ENCODE measurements at regions not wholly inside any gene's neighbourhood (a gene's known extent, or its start where the extent isn't known, plus 50 kb on each side); places are given as distances from the start of the nearest gene placed in this dataset.

GRCh38 chr1:169047074-169047473 is 59.4 kb upstream of the ATP1B1 start:
- intact Hi-C loops (cut with DNase I; ENCODE audit: low total_unique reads), result no loop called here
- Histone ChIP-seq H3K27me3 (replicated peaks in 1 of 7) (no peaks in the 10 kb centered on the region), H3K9me3 (no peaks in the 10 kb centered on the region), H3K4me1 (peaks cover 4 to 40% (median 25%) of the 10 kb centered on the region in 6 donors), H3K27ac (no peak overlapping the region), H3K4me3 (no peak overlapping the region), H3K36me3 (no peaks in the 10 kb centered on the region)
- DNase-seq, result no peak
- TF ChIP-seq CTCF (IDR thresholded peaks at IDR 0.05 in 8 of 11, conservative IDR thresholded peaks at IDR 0.05 in 3 of 11) (no peak), POLR2A (IDR thresholded peaks at IDR 0.05) (no peak), POLR2AphosphoS5 (IDR thresholded peaks at IDR 0.05) (no peak)
- WGBS, 5 donors, result 53 to 78% (median 55%) methylated on average over 1 of the region's 1 CpG

GRCh38 chr1:169048043-169048442 is 58.4 kb upstream of the ATP1B1 start:
- TF ChIP-seq CTCF (IDR thresholded peaks at IDR 0.05 in 8 of 11, conservative IDR thresholded peaks at IDR 0.05 in 3 of 11), result no peak
- TF ChIP-seq POLR2AphosphoS5 (IDR thresholded peaks at IDR 0.05), result peak in 1 of 3 donors; percentile 37
- TF ChIP-seq POLR2A (IDR thresholded peaks at IDR 0.05), result no peak
- Histone ChIP-seq H3K36me3 (no peaks in the 10 kb centered on the region), H3K9me3 (no peaks in the 10 kb centered on the region), H3K27me3 (replicated peaks in 1 of 7) (peaks cover 0 to 6% (median 0%) of the 10 kb centered on the region in 7 donors), H3K4me1 (peaks cover 4 to 40% (median 25%) of the 10 kb centered on the region in 6 donors), H3K4me3 (no peak overlapping the region), H3K27ac (no peak overlapping the region)
- DNase-seq, result no peak
- intact Hi-C loops (cut with DNase I; ENCODE audit: low total_unique reads), result no loop called here
- WGBS, 5 donors, result 51 to 66% (median 54%) methylated on average over 3 of the region's 3 CpGs

GRCh38 chr1:169049258-169049938 is 57.1 kb upstream of the ATP1B1 start:
- DNase-seq, result no peak
- intact Hi-C loops (cut with DNase I; ENCODE audit: low total_unique reads), result no loop called here
- WGBS, 5 donors, result 64 to 72% (median 70%) methylated on average over 5 of the region's 5 CpGs

More at GRCh38 chr1:169049258-169049938, 57.1 kb upstream of the ATP1B1 start:
- Histone ChIP-seq H3K4me1 (peaks cover 0 to 28% (median 15%) of the 10 kb centered on the region in 6 donors), H3K27ac (no peak overlapping the region), H3K9me3 (no peaks in the 10 kb centered on the region), H3K36me3 (no peaks in the 10 kb centered on the region), H3K27me3 (replicated peaks in 1 of 7) (peaks cover 0 to 6% (median 0%) of the 10 kb centered on the region in 7 donors), H3K4me3 (no peak overlapping the region)
- TF ChIP-seq POLR2AphosphoS5 (IDR thresholded peaks at IDR 0.05), result no peak
- no peak for TF ChIP-seq POLR2A (IDR thresholded peaks at IDR 0.05)
- no peak for TF ChIP-seq CTCF (IDR thresholded peaks at IDR 0.05 in 8 of 11, conservative IDR thresholded peaks at IDR 0.05 in 3 of 11)
